ENCODE measurements at regions not wholly inside any gene's neighbourhood (a gene's known extent, or its start where the extent isn't known, plus 50 kb on each side); places are given as distances from the start of the nearest gene placed in this dataset.

- TF ChIP-seq CTCF (IDR thresholded peaks at IDR 0.05; ENCODE audit: low read depth, low read length) (no peak), EZH2phosphoT487 (IDR thresholded peaks at IDR 0.05; ENCODE audit: low read depth) (no peak)
Measured at GRCh38 chr15:68871507-68871906, 50.8 kb upstream of the ANP32A start.

Measured in OCI-LY3 (cell line).